GM12874 (cell line): ENCODE measurements at regions not wholly inside any gene's neighbourhood (a gene's known extent, or its start where the extent isn't known, plus 50 kb on each side); places are given as distances from the start of the nearest gene placed in this dataset.

ENCODE experiments used
- CTCF ChIP-seq: IDR thresholded peaks from 2 replicates; pipeline ENCODE4 v1.5.1; 2011; ENCODE audit warnings: low read depth, mild to moderate bottlenecking, control low read depth, low read length, moderate library complexity; ENCODE audit not compliant: insufficient read depth

GRCh38 chr13:60798503-60798902 is 401.5 kb downstream of the TDRD3 start:
- TF ChIP-seq CTCF = no peak

- TF ChIP-seq CTCF = no peak
Observed at GRCh38 chr13:60797112-60797511, 400.1 kb downstream of the TDRD3 start.

GRCh38 chr13:60794751-60795150 is 397.7 kb downstream of the TDRD3 start:
- no peak for TF ChIP-seq CTCF

GRCh38 chr13:60790620-60791019 is 393.6 kb downstream of the TDRD3 start:
- no peak for TF ChIP-seq CTCF

GRCh38 chr13:60788156-60788829 is 391.3 kb downstream of the TDRD3 start:
- TF ChIP-seq CTCF = no peak

- no peak for TF ChIP-seq CTCF
Observed at GRCh38 chr13:60787083-60787482, 390.1 kb downstream of the TDRD3 start.

- TF ChIP-seq CTCF = no peak
Observed at GRCh38 chr13:60772726-60773125, 375.7 kb downstream of the TDRD3 start.
